HUES6 (cell line): ENCODE measurements at regions not wholly inside any gene's neighbourhood (a gene's known extent, or its start where the extent isn't known, plus 50 kb on each side); places are given as distances from the start of the nearest gene placed in this dataset.

Experiments used
- H3K27ac ChIP-seq: 2 replicates; pipeline ENCODE4 v1.7.0; 2013; ENCODE audit warnings: low read depth, mild to moderate bottlenecking, low read length, inconsistent platforms
- H3K27me3 ChIP-seq: 2 replicates; pipeline ENCODE4 v1.6.1; 2013; ENCODE audit warnings: low read length; ENCODE audit not compliant: control insufficient read depth, insufficient read depth
- H3K36me3 ChIP-seq: 2 replicates; pipeline ENCODE4 v1.6.1; 2013; ENCODE audit warnings: low read length; ENCODE audit not compliant: control insufficient read depth, insufficient read depth
- H3K4me1 ChIP-seq: 2 replicates; pipeline ENCODE4 v1.6.1; 2013; ENCODE audit warnings: low read length; ENCODE audit not compliant: control insufficient read depth, insufficient read depth
- H3K4me3 ChIP-seq: 2 replicates; pipeline ENCODE4 v1.5.1; 2013; ENCODE audit warnings: low read depth, low read length
- H3K9ac ChIP-seq: one replicate; pipeline ENCODE4 v1.6.1; 2013; ENCODE audit warnings: mild to moderate bottlenecking, low read length
- H3K9me3 ChIP-seq: 2 replicates; pipeline ENCODE4 v1.6.1; 2013; ENCODE audit warnings: low read depth, low read length; ENCODE audit not compliant: control insufficient read depth, insufficient read depth

DNA sequence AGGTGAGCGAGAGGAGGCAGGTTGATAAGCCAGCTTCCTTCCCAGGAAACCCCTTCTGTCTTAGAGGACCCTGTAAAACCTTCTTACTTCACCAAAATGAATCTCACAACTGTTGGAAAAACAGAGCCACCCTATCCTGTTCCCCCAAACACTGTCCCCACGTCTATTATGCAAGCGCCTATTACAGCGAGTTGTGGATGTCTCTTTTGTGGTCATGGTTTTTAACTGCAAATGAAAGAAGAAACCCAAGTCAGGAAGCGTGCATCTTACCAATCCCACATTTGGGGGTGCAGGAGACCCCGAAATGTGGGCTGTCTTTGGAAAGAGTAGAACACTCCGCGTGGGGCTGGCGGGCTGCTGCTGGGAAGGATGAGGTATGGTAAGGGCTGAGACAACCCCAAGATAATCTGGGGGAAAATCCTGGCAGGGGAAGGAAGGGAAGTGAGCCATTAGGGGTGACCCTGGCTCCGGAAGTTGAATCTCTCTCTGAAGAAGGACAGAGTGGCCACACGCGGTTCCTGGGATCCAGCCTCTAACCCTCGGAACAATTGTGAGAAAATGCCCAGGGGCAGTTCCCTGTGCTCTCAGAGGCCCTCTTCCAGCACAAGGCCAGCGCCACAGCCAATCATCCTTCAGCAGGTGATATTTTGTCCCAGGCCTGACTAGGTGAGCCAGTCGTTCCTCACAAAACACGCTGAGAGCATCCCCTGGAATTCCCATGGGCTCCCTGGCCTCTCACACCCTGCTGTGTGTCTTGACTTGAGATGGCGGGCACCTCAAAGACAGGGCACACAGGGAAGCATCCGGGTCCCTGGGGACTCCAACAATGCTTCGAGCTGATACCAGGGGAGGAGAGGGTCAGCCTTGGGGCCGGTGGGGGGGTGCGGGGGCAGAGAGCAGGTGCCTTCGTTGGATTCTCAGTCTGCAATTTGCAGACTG is 168.5 kb upstream of the IRF2BP2 start:
- Histone ChIP-seq H3K9me3 (peaks cover 19% of the 10 kb centered on the region; the same call in 1 of the 2 replicates), H3K4me1 (peaks cover 14% of the 10 kb centered on the region), H3K27ac (no peak overlapping the region), H3K9ac (no peak overlapping the region), H3K36me3 (no peaks in the 10 kb centered on the region), H3K27me3 (peaks cover 7% of the 10 kb centered on the region; the same call in 1 of the 2 replicates), H3K4me3 (no peak overlapping the region)

DNA sequence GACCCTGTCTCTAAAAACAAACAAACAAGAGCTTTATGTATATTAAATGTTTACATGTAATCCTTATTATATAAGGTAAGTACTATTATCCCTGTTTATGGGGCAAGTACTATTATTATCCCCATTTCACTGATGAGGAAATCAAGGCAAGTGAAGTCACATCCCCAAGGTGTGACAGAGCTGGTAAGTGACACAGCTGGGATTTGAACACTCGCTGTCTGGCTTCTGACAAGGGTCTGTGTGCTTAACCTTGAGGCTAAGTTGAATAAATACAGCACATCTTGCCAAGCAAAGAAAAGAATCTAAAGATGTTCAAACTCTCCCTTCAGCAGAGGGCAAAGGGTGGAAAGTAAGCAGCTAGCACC is 167.9 kb upstream of the IRF2BP2 start:
- H3K36me3 ChIP-seq = no peaks in the 10 kb centered on the region
- H3K4me1 ChIP-seq = peaks cover 12% of the 10 kb centered on the region
- H3K4me3 ChIP-seq = no peak overlapping the region
- H3K9me3 ChIP-seq = peaks cover 20% of the 10 kb centered on the region; the same call in 1 of the 2 replicates
- no peak overlapping the region for H3K9ac ChIP-seq
- H3K27me3 ChIP-seq = peaks cover 7% of the 10 kb centered on the region; the same call in 1 of the 2 replicates
- H3K27ac ChIP-seq = no peak overlapping the region

DNA sequence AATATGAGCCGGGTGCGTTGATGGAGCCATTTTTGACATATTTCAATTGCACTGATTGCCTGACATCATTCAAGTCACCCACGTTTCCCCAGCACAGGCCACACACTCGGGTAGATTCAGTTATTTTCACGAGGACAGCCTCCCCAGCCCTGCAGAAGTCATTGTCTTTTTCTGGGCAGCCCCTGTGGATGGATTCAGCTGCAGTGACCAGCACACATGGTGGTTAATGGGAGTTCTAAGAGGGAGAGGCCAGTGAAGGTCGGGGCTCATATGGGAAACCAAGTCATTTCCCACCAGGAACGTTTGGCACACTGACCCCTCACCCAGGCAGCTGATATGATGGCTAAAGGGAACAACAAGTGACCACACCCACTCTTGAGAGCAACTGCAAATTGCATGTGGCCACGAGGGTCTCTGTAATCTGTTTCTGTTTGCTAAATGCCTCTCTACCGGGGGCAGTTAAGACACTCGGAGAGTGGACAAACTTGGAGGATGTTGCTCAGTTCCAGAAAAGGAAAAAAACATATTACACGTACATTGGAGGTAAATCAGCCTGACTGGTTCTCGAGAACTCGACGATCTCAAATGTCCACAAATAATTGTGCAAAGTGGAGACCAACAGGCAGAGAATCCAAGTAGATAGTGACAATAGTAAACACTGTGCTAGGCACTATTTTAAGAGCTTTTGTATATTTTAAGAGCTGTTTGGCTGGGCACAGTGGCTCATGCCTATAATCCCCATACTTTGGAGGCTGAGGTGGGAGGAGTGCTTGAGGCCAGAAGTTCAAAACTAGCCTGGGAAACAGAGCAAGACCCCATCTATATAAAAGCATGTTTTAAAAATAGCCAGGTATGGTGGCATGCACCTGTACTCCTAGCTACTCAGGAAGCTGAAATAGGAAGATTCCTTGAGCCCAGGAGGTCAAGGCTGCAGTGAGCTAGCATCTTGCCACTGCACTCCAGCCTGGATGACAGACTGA is 167.2 kb upstream of the IRF2BP2 start:
- Histone ChIP-seq H3K4me1 (peaks cover 15% of the 10 kb centered on the region), H3K9me3 (peaks cover 20% of the 10 kb centered on the region; the same call in 1 of the 2 replicates), H3K4me3 (no peak overlapping the region), H3K27me3 (peaks cover 7% of the 10 kb centered on the region; the same call in 1 of the 2 replicates), H3K9ac (no peak overlapping the region), H3K27ac (no peak overlapping the region), H3K36me3 (no peaks in the 10 kb centered on the region)

DNA sequence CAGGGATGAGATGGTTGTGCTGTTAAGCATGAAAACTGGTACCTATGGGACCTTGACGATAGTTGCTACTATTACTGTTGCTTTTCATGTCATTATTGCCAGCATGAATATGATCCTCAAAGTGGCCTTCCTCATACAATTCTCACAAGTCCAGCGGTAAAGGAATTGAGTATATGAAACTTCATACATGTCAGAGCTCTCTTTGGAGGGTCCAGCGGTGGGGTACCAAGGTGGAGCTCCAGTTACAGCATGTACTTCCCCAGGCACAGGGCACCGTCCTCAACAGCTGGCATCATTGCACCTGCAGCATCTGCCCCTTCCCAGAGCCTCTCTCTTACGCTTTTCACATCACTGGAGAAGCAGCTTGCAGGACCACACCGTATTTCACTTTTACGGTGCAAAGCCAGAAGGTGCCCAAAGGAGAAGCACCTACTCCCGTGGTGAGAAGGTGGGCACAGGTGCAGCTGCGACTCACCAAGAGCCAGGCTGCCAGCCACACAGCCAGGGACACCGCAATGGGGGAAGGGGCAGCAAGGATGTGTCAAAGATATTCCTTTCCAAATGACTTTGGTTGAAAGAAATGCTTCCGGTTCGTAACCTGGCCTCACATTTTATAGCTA is 166.4 kb upstream of the IRF2BP2 start:
- no peak overlapping the region for H3K9ac ChIP-seq
- H3K9me3 ChIP-seq = peaks cover 20% of the 10 kb centered on the region; the same call in 1 of the 2 replicates
- H3K27ac ChIP-seq = no peak overlapping the region
- H3K4me3 ChIP-seq = no peak overlapping the region
- peaks cover 7% of the 10 kb centered on the region; the same call in 1 of the 2 replicates for H3K27me3 ChIP-seq
- peaks cover 23% of the 10 kb centered on the region for H3K4me1 ChIP-seq
- H3K36me3 ChIP-seq = no peaks in the 10 kb centered on the region

DNA sequence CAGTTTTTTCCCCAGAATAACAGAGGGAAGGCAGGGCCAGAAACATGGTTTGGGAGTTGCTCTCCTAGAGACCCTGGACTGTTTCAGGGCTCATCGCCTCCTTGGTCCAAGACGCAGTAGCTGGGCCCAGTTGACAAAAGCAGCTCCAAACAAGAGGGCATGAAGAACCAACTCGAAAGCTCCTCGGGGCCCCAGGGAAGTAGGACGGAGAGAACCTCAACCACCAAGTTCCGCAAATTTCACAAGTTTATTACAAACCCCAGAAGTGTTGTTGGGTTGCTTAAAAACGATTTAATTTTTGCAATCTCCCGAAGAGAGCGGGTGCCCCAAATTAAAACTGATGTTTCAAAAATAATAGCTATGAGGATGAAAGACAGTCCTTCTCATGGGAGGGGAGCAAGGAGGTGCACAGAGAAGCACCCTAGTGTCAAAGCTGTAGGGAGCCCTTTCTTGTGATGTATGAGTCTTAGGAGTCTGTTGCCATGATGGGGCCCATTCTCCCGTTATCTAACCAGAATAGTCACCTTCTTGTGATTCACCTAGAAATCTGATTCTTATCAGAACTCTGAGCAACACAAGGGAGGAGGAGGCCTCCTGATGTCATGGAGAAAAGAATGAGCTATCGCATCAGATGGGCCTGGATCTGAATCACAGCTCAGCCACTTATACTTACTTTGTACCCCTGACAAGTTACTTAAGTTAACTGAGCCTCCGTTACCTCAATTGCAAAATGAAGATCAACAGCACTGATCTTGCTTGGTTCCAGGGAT is 165.7 kb upstream of the IRF2BP2 start:
- peaks cover 7% of the 10 kb centered on the region; the same call in 1 of the 2 replicates for H3K27me3 ChIP-seq
- no peak overlapping the region for H3K9ac ChIP-seq
- H3K36me3 ChIP-seq = no peaks in the 10 kb centered on the region
- peaks cover 20% of the 10 kb centered on the region; the same call in 1 of the 2 replicates for H3K9me3 ChIP-seq
- peaks cover 29% of the 10 kb centered on the region for H3K4me1 ChIP-seq
- no peak overlapping the region for H3K27ac ChIP-seq
- H3K4me3 ChIP-seq = no peak overlapping the region

DNA sequence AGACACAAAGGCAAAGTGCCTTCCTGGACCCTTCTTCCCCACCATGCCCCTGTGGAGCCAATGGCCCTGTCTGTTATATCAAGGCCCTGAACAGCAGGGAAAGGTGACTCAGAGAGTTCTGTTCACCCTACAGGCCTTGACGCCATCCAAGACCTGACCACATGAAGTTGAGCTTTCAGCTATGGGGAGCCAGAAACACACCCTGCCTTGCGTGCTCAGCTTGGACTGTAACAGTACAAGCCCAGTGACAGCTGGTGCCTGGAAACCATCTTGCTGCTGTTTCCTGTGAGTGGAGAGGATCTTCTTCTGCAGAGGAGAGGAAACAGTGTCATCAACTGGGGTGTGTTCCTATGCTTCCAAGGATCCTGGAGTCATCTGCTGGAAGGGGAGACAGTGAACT is 165.0 kb upstream of the IRF2BP2 start:
- Histone ChIP-seq H3K36me3 (no peaks in the 10 kb centered on the region), H3K27ac (no peak overlapping the region), H3K9ac (no peak overlapping the region), H3K4me3 (no peak overlapping the region), H3K9me3 (peaks cover 20% of the 10 kb centered on the region; the same call in 1 of the 2 replicates), H3K4me1 (peaks cover 28% of the 10 kb centered on the region), H3K27me3 (peaks cover 7% of the 10 kb centered on the region; the same call in 1 of the 2 replicates)

DNA sequence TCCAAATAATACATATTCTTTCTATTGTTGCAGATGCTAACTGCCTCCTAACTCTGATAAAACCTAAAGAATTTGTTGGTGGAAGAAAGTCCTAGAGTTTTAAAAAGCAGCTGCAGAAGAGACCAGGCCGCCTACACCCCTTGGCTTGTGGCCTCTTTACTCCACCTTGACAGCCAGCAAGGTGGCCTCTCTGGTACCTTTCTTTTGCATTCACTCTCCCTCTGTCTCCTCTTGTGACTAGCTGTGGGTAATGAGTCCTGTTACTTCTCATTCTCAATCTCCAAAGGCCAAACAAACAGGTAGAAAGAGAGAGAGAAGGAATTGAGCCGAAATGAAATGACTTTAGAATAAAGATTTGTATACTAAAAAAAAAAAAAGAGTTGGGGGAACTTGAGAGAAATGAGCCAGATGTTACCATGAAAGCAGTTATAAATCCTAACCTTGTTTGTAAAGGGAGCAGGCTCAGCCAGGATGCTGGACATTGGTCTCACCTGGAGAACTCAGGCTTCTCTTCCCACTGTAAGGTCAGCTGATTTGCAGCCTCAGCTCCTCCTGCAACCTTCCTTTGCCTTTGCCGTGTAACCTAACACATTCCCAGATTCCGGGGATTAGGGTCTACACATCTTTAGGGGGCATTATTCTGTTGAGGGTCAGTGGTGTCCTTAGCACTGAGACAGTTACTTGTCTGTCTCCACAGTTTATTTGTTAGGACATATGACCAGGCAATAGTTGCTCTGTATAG is 164.1 kb upstream of the IRF2BP2 start:
- Histone ChIP-seq H3K36me3 (no peaks in the 10 kb centered on the region), H3K27me3 (peaks cover 7% of the 10 kb centered on the region; the same call in 1 of the 2 replicates), H3K9me3 (peaks cover 20% of the 10 kb centered on the region; the same call in 1 of the 2 replicates), H3K27ac (no peak overlapping the region), H3K4me1 (peaks cover 30% of the 10 kb centered on the region), H3K4me3 (no peak overlapping the region), H3K9ac (no peak overlapping the region)

DNA sequence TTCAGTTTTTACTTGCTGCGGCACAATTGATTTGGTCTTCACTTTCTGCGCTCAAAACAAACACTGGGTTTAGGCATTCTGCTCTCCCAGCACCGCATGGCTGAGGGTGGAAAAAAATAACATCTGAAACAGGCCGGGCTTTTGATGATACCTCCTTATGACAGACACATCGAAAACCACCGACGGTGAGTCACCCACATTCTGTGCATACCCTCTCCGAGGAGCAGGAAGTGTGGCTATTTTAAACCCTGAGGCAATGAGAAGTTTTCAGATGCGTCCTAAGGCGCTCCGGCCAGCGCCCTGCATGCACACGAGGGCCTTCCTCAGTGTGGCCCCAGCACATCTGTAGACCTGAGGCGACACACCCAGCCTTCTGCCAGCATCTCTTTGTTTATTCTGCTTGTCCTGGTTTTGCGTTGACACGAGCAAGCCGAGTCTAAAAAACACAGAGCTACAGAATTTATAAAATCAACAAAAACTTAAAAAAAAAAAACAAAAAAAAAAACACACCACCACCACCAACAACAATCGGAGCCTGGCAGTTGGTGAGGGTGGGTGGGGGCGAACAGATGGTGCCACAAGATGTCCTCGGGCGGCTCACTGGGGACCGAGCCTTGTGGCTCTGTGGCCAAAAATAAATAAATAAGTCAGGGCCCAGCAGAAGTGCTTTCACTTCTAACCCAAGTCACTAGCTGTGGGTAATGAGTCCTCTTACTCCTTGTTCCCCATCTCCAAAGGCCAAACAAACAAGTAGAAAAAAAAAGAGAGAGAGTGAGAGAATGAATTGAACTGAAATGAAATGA is 162.6 kb upstream of the IRF2BP2 start:
- peak overlapping the region; percentile 51 for H3K9ac ChIP-seq

More for the DNA sequence above, 162.6 kb upstream of the IRF2BP2 start:
- H3K4me3 ChIP-seq = no peak overlapping the region; the same call in 1 of the 2 replicates
- H3K9me3 ChIP-seq = peaks cover 20% of the 10 kb centered on the region; the same call in 1 of the 2 replicates
- H3K27ac ChIP-seq = peak overlapping the region; percentile 45; the same call in 1 of the 2 replicates
- peaks cover 30% of the 10 kb centered on the region for H3K4me1 ChIP-seq
- no peaks in the 10 kb centered on the region for H3K36me3 ChIP-seq
- H3K27me3 ChIP-seq = peaks cover 7% of the 10 kb centered on the region; the same call in 1 of the 2 replicates
